H9 (cell line): ENCODE measurements at regions not wholly inside any gene's neighbourhood (a gene's known extent, or its start where the extent isn't known, plus 50 kb on each side); places are given as distances from the start of the nearest gene placed in this dataset.

ENCODE experiments used
- DNase-seq: peaks from one replicate; pipeline ENCODE4 v3.0.0-alpha.2; 2017
- H2AFZ ChIP-seq: one replicate; pipeline ENCODE4 v1.6.1; 2013; ENCODE audit warnings: mild to moderate bottlenecking, low read length, control low read depth, moderate library complexity
- H2AK5ac ChIP-seq: 2 replicates; pipeline ENCODE4 v1.6.1; 2013; ENCODE audit warnings: low read length, control low read depth, mixed read lengths; ENCODE audit not compliant: insufficient read length
- H2BK120ac ChIP-seq: one replicate; pipeline ENCODE4 v1.6.1; 2013; ENCODE audit warnings: low read depth, mild to moderate bottlenecking, low read length, control low read depth, inconsistent platforms; ENCODE audit not compliant: poor library complexity, severe bottlenecking
- H2BK12ac ChIP-seq: 2 replicates; pipeline ENCODE4 v1.6.1; 2013; ENCODE audit warnings: low read length, control low read depth, mixed read lengths, low read depth; ENCODE audit not compliant: insufficient read length
- H2BK15ac ChIP-seq: 2 replicates; pipeline ENCODE4 v1.6.1; 2013; ENCODE audit warnings: low read depth, low read length, control low read depth
- H2BK20ac ChIP-seq: one replicate; pipeline ENCODE4 v1.6.1; 2013; ENCODE audit warnings: low read depth, mild to moderate bottlenecking, low read length, control low read depth, inconsistent platforms; ENCODE audit not compliant: poor library complexity, severe bottlenecking
- H2BK5ac ChIP-seq: 2 replicates; pipeline ENCODE4 v1.6.1; 2013; ENCODE audit warnings: low read length, control low read depth, mixed read lengths; ENCODE audit not compliant: insufficient read length
- H3K14ac ChIP-seq: 2 replicates; pipeline ENCODE4 v1.6.1; 2013; ENCODE audit warnings: low read length, control low read depth; ENCODE audit not compliant: insufficient read depth
- H3K18ac ChIP-seq: 2 replicates; pipeline ENCODE4 v1.6.1; 2013; ENCODE audit warnings: low read depth, mild to moderate bottlenecking, mixed read lengths, low read length, control low read depth; ENCODE audit not compliant: insufficient read length
- H3K23ac ChIP-seq: 2 replicates; pipeline ENCODE4 v1.6.1; 2013; ENCODE audit warnings: low read length, control low read depth, mixed read lengths, low read depth; ENCODE audit not compliant: insufficient read length
- H3K23me2 ChIP-seq: 2 replicates; pipeline ENCODE4 v1.6.1; 2013; ENCODE audit warnings: low read depth, mild to moderate bottlenecking, mixed read lengths, low read length, control low read depth; ENCODE audit not compliant: insufficient read length, poor library complexity, severe bottlenecking
- H3K27ac ChIP-seq: 2 replicates; pipeline ENCODE4 v1.5.1; 2013; ENCODE audit warnings: low read length, control low read depth, mixed read lengths, low read depth; ENCODE audit not compliant: insufficient read length
- H3K27me3 ChIP-seq: 2 replicates; pipeline ENCODE4 v1.6.1; 2013; ENCODE audit warnings: low read length, control low read depth, inconsistent platforms; ENCODE audit not compliant: insufficient read depth
- H3K4ac ChIP-seq: 2 replicates; pipeline ENCODE4 v1.6.1; 2013; ENCODE audit warnings: low read depth, mild to moderate bottlenecking, control low read depth, inconsistent platforms, low read length, moderate library complexity
- H3K4me1 ChIP-seq: 2 replicates; pipeline ENCODE4 v1.6.1; 2013; ENCODE audit warnings: low read length, control low read depth, inconsistent platforms; ENCODE audit not compliant: insufficient read depth
- H3K4me2 ChIP-seq: 2 replicates; pipeline ENCODE4 v1.6.1; 2013; ENCODE audit warnings: low read length, control low read depth, mixed read lengths; ENCODE audit not compliant: insufficient read length, insufficient read depth
- H3K56ac ChIP-seq: 2 replicates; pipeline ENCODE4 v1.6.1; 2013; ENCODE audit warnings: low read depth, mild to moderate bottlenecking, mixed read lengths, low read length, control low read depth; ENCODE audit not compliant: insufficient read length
- H3K79me1 ChIP-seq: 2 replicates; pipeline ENCODE4 v1.6.1; 2013; ENCODE audit warnings: low read depth, mild to moderate bottlenecking, moderate library complexity, low read length, control low read depth, inconsistent platforms; ENCODE audit not compliant: insufficient read depth, poor library complexity, severe bottlenecking
- H3K79me2 ChIP-seq: 2 replicates; pipeline ENCODE4 v1.6.1; 2013; ENCODE audit warnings: low read length, control low read depth, inconsistent platforms; ENCODE audit not compliant: insufficient read depth
- H3K9ac ChIP-seq: 2 replicates; pipeline ENCODE4 v1.6.1; 2013; ENCODE audit warnings: low read length, control low read depth, mixed read lengths; ENCODE audit not compliant: insufficient read length; ENCODE audit errors: extremely low read depth
- H3K9me3 ChIP-seq: one replicate; pipeline ENCODE4 v1.6.1; 2013; ENCODE audit warnings: low read depth, low read length, inconsistent platforms; ENCODE audit not compliant: control insufficient read depth
- H3T11ph ChIP-seq: one replicate; pipeline ENCODE4 v1.6.1; 2013; ENCODE audit warnings: mild to moderate bottlenecking, low read length, control low read depth, inconsistent platforms
- H4K20me1 ChIP-seq: one replicate; pipeline ENCODE4 v1.6.1; 2013; ENCODE audit not compliant: control insufficient read depth, insufficient read length, insufficient read depth
- H4K5ac ChIP-seq: 2 replicates; pipeline ENCODE4 v1.6.1; 2013; ENCODE audit warnings: low read depth, mild to moderate bottlenecking, mixed read lengths, low read length, control low read depth; ENCODE audit not compliant: insufficient read length
- H4K8ac ChIP-seq: replicated peaks from 2 replicates; pipeline ENCODE4 v1.6.1; 2013; ENCODE audit warnings: low read length, control low read depth, mixed read lengths, low read depth; ENCODE audit not compliant: insufficient read length
- H4K91ac ChIP-seq: 2 replicates; pipeline ENCODE4 v1.6.1; 2013; ENCODE audit warnings: low read depth, mild to moderate bottlenecking, moderate library complexity, mixed read lengths, low read length, control low read depth; ENCODE audit not compliant: insufficient read length
- H3K27ac Mint-ChIP-seq, 3 experiments: 2 replicates in 2 of 3; 3 replicates in 1 of 3; pipeline ENCODE4 v1.8.0; 2020 to 2021; ENCODE audit warnings: mixed read lengths in 3 of 3, mild to moderate bottlenecking in 1 of 3, moderate library complexity in 1 of 3
- H3K27me3 Mint-ChIP-seq: 2 replicates; pipeline ENCODE4 v1.8.0; 2021; ENCODE audit warnings: low read depth, mild to moderate bottlenecking, moderate library complexity, mixed read lengths
- H3K36me3 Mint-ChIP-seq, 3 experiments: 2 replicates in 2 of 3; 3 replicates in 1 of 3; pipeline ENCODE4 v1.8.0; 2020 to 2021; ENCODE audit warnings: low read depth in 3 of 3, mixed read lengths in 3 of 3; ENCODE audit not compliant: insufficient read depth in 1 of 3
- H3K4me1 Mint-ChIP-seq, 2 experiments: 2 replicates each; pipeline ENCODE4 v1.8.0; 2020; ENCODE audit warnings: mixed read lengths in 2 of 2
- H3K4me3 Mint-ChIP-seq, 2 experiments: 2 replicates in 1 of 2; 3 replicates in 1 of 2; pipeline ENCODE4 v1.8.0; 2020 to 2021; ENCODE audit warnings: mild to moderate bottlenecking in 2 of 2, mixed read lengths in 2 of 2, moderate library complexity in 1 of 2
- H3K9me3 Mint-ChIP-seq, 2 experiments: 2 replicates in 1 of 2; 3 replicates in 1 of 2; pipeline ENCODE4 v1.8.0; 2020; ENCODE audit warnings: mild to moderate bottlenecking in 2 of 2, mixed read lengths in 2 of 2, moderate library complexity in 1 of 2
- CTCF ChIP-seq: fragments of 200-600 bp; sonication (generic); conservative IDR thresholded peaks from 3 replicates; pipeline ENCODE4 v1.8.0; 2021; ENCODE audit warnings: antibody characterized with exemption, mild to moderate bottlenecking
- WGBS: extraction: QIAGEN DNeasy Blood & Tissue Kit; methylation state at CpG from one replicate; pipeline ENCODE4 v1.1.7; 2013; ENCODE audit warnings: missing lambda C conversion rate, low lambda C conversion rate, mixed read lengths; ENCODE audit not compliant: insufficient read length; ENCODE audit errors: extremely low coverage; 5-methylcytosine and 5-hydroxymethylcytosine counted together

GRCh38 chr14:101236496-101237251 lies 324.6 kb upstream of the DIO3 start:
- Histone ChIP-seq H3K4me2 (no peak overlapping the region), H2BK12ac (no peak overlapping the region), H3K27ac (no peak overlapping the region), H2BK15ac (no peak overlapping the region), H2AK5ac (no peak overlapping the region), H2AFZ (no peak overlapping the region), H3K27me3 (no peaks in the 10 kb centered on the region), H3K4me1 (no peaks in the 10 kb centered on the region; the same call in 1 of the 2 replicates), H4K8ac (no peak overlapping the region), H3K9me3 (no peaks in the 10 kb centered on the region), H2BK20ac (no peak overlapping the region), H3K23ac (no peak overlapping the region), H3K79me2 (no peaks in the 10 kb centered on the region), H3K56ac (no peak overlapping the region), H2BK120ac (no peak overlapping the region), H3T11ph (no peak overlapping the region), H4K91ac (no peak overlapping the region), H3K18ac (no peak overlapping the region), H2BK5ac (no peak overlapping the region), H3K4ac (no peak overlapping the region), H3K14ac (no peak overlapping the region; the same call in 1 of the 2 replicates), H3K9ac (no peak overlapping the region), H4K20me1 (no peaks in the 10 kb centered on the region), H4K5ac (no peak overlapping the region), H3K79me1 (no peaks in the 10 kb centered on the region), H3K23me2 (no peaks in the 10 kb centered on the region)
- Mint-ChIP-seq H3K4me3 (no peak overlapping the region), H3K9me3 (peaks cover 4% of the 10 kb centered on the region in 2 experiments; a peak in 3 of 5 replicates), H3K27ac (no peak overlapping the region), H3K4me1 (peaks cover 9 to 28% of the 10 kb centered on the region in 2 experiments), H3K36me3 (peaks cover 0 to 5% (median 0%) of the 10 kb centered on the region in 3 experiments; a peak in 4 of 7 replicates), H3K27me3 (peaks cover 6% of the 10 kb centered on the region)
- no CpG with 5 or more reads among the region's 15 CpGs for WGBS
- TF ChIP-seq CTCF = no peak
- DNase-seq = no peak
